Adrenal gland (tissue), 5 donors: ENCODE measurements at regions not wholly inside any gene's neighbourhood (a gene's known extent, or its start where the extent isn't known, plus 50 kb on each side); places are given as distances from the start of the nearest gene placed in this dataset.

Experiments used
- CTCF ChIP-seq, 6 experiments: fragments of 450-650 bp in 4 of 6; fragments of 200-600 bp in 2 of 6; sonication (generic) in 1 of 6; IDR thresholded peaks; 1 replicate in 5 of 6; 2 replicates in 1 of 6; pipeline versions ENCODE4 v1.5.1 to v1.8.0; 2016 to 2021; ENCODE audit warnings: antibody characterized with exemption in 6 of 6, mild to moderate bottlenecking in 2 of 6, moderate library complexity in 1 of 6
- POLR2A ChIP-seq, 2 donors: fragments of 450-650 bp; IDR thresholded peaks; one replicate each; pipeline ENCODE4 v1.6.1; 2017; ENCODE audit warnings: antibody characterized with exemption in 2 of 2, mild to moderate bottlenecking in 2 of 2, moderate library complexity in 1 of 2
- donor health status: DM: no; HTN: no; CAD: no.

- TF ChIP-seq CTCF (IDR thresholded peaks at IDR 0.05) (no peak), POLR2A (IDR thresholded peaks at IDR 0.05) (no peak)
Observed at GRCh38 chr15:93362821-93363220, 273.8 kb upstream of the RGMA start.
